T-helper 1 cell (primary cell): ENCODE measurements at regions not wholly inside any gene's neighbourhood (a gene's known extent, or its start where the extent isn't known, plus 50 kb on each side); places are given as distances from the start of the nearest gene placed in this dataset.

Experiments
- DNase-seq, 5 donors: peaks; one replicate each; pipeline ENCODE4 v3.0.0-alpha.2; 2012 to 2020

GRCh38 chr2:95539290-95539689 is 52.5 kb upstream of the TRIM43 start:
- DNase-seq, result no peak

- peak in 1 of 5 donors; percentile 63 for DNase-seq
Measured at GRCh38 chr2:95539836-95540235, 52.0 kb upstream of the TRIM43 start.
